ENCODE measurements at regions not wholly inside any gene's neighbourhood (a gene's known extent, or its start where the extent isn't known, plus 50 kb on each side); places are given as distances from the start of the nearest gene placed in this dataset.

GRCh38 chr2:226184540-226184939, 615.1 kb downstream of the IRS1 start:
- DNase-seq (ENCODE audit: low spot score) (no peak), ATAC-seq (no peak)
- Histone ChIP-seq H3K79me2 (replicated peaks; ENCODE audit: insufficient read depth) (no peaks in the 10 kb centered on the region), H3K4me3 (no peak overlapping the region), H3F3A (replicated peaks; ENCODE audit: low read depth) (no peaks in the 10 kb centered on the region), H3K27me3 (ENCODE audit: insufficient read depth) (no peaks in the 10 kb centered on the region), H2AFZ (no peak overlapping the region; the same call in 1 of the 2 replicates), H3K4me1 (ENCODE audit: insufficient read depth) (peaks cover 14% of the 10 kb centered on the region), H3K9me2 (ENCODE audit: insufficient read depth) (no peaks in the 10 kb centered on the region), H3K4me2 (no peak overlapping the region), H4K20me1 (replicated peaks; ENCODE audit: insufficient read depth) (no peaks in the 10 kb centered on the region), H3K36me3 (ENCODE audit: insufficient read depth) (no peaks in the 10 kb centered on the region), H3K27ac (ENCODE audit: low read depth) (no peak overlapping the region)
- Mint-ChIP-seq H3K4me3 (no peak overlapping the region), H3K27me3 (ENCODE audit: insufficient read depth, low read depth, poor library complexity) (peaks cover 4% of the 10 kb centered on the region), H3K36me3 (ENCODE audit: low read depth) (no peaks in the 10 kb centered on the region), H3K27ac (no peak overlapping the region), H3K9me3 (no peaks in the 10 kb centered on the region; the same call in 2 of the 3 replicates), H3K4me1 (peaks cover 11% of the 10 kb centered on the region)
- TF ChIP-seq ETS1 (IDR thresholded peaks at IDR 0.05): no peak
- TF ChIP-seq EZH2phosphoT487 (IDR thresholded peaks at IDR 0.05; ENCODE audit: unreplicated experiment): no peak
- no peak for TF ChIP-seq EZH2 (IDR thresholded peaks at IDR 0.05; ENCODE audit: low read depth, unreplicated experiment)
- TF ChIP-seq CTCF (conservative IDR thresholded peaks at IDR 0.05; ENCODE audit: low read depth in 2 of 2): no peak
- no peak for TF ChIP-seq REST (IDR thresholded peaks at IDR 0.05; ENCODE audit: unreplicated experiment)
- TF ChIP-seq ZNF331 (CRISPR knock-in tag; IDR thresholded peaks at IDR 0.05; ENCODE audit: low read depth): no peak
- TF ChIP-seq CREB1 (CRISPR knock-in tag; IDR thresholded peaks at IDR 0.05; ENCODE audit: low read depth): no peak
- no peak for TF ChIP-seq JUNB (IDR thresholded peaks at IDR 0.05; ENCODE audit: unreplicated experiment)
- no peak for TF ChIP-seq STAT1 (IDR thresholded peaks at IDR 0.05; ENCODE audit: unreplicated experiment)
- TF ChIP-seq ZNF114 (CRISPR knock-in tag; IDR thresholded peaks at IDR 0.05): no peak
- TF ChIP-seq POLR2AphosphoS5 (IDR thresholded peaks at IDR 0.05; ENCODE audit: low read depth): no peak
- no peak for TF ChIP-seq ZNF462 (CRISPR knock-in tag; IDR thresholded peaks at IDR 0.05)
- no peak for TF ChIP-seq NANOG (IDR thresholded peaks at IDR 0.05; ENCODE audit: borderline replicate concordance)
